ENCODE measurements at regions not wholly inside any gene's neighbourhood (a gene's known extent, or its start where the extent isn't known, plus 50 kb on each side); places are given as distances from the start of the nearest gene placed in this dataset.

- no peak for TF ChIP-seq CTCF (IDR thresholded peaks at IDR 0.05; ENCODE audit: insufficient read depth, low read length, missing control alignments)
- DNase-seq (ENCODE audit: low read depth, low spot score), result no peak
- POLR2A ChIA-PET, result no interaction called here
- CTCF ChIA-PET, result no interaction called here
- no peak overlapping the region for H3K4me3 ChIP-seq (ENCODE audit: low read depth, low read length)
Observed at GRCh38 chr9:107064378-107064777, 201.4 kb downstream of the ZNF462 start.

GRCh38 chr9:107065549-107065948 lies 202.6 kb downstream of the ZNF462 start:
- H3K4me3 ChIP-seq (ENCODE audit: low read depth, low read length), result no peak overlapping the region
- ChIA-PET POLR2A (no interaction called here), CTCF (no interaction called here)
- no peak for TF ChIP-seq CTCF (IDR thresholded peaks at IDR 0.05; ENCODE audit: insufficient read depth, low read length, missing control alignments)
- no peak for DNase-seq (ENCODE audit: low read depth, low spot score)

GRCh38 chr9:107067739-107068416 lies 204.9 kb downstream of the ZNF462 start:
- no peak overlapping the region for H3K4me3 ChIP-seq (ENCODE audit: low read depth, low read length)
- no peak for TF ChIP-seq CTCF (IDR thresholded peaks at IDR 0.05; ENCODE audit: insufficient read depth, low read length, missing control alignments)
- ChIA-PET CTCF (no interaction called here), POLR2A (no interaction called here)
- no peak for DNase-seq (ENCODE audit: low read depth, low spot score)

GRCh38 chr9:107068581-107068980 lies 205.6 kb downstream of the ZNF462 start:
- CTCF ChIA-PET, result no interaction called here
- no peak overlapping the region for H3K4me3 ChIP-seq (ENCODE audit: low read depth, low read length)
- POLR2A ChIA-PET, result no interaction called here
- no peak for TF ChIP-seq CTCF (IDR thresholded peaks at IDR 0.05; ENCODE audit: insufficient read depth, low read length, missing control alignments)
- no peak for DNase-seq (ENCODE audit: low read depth, low spot score)

GRCh38 chr9:107070586-107070985 lies 207.6 kb downstream of the ZNF462 start:
- no peak for TF ChIP-seq CTCF (IDR thresholded peaks at IDR 0.05; ENCODE audit: insufficient read depth, low read length, missing control alignments)
- ChIA-PET CTCF (no interaction called here), POLR2A (no interaction called here)
- H3K4me3 ChIP-seq (ENCODE audit: low read depth, low read length), result no peak overlapping the region
- no peak for DNase-seq (ENCODE audit: low read depth, low spot score)

- ChIA-PET CTCF (no interaction called here), POLR2A (no interaction called here)
- TF ChIP-seq CTCF (IDR thresholded peaks at IDR 0.05; ENCODE audit: insufficient read depth, low read length, missing control alignments), result no peak
- no peak overlapping the region for H3K4me3 ChIP-seq (ENCODE audit: low read depth, low read length)
- DNase-seq (ENCODE audit: low read depth, low spot score), result no peak
Observed at GRCh38 chr9:107078061-107078460, 205.0 kb upstream of the RAD23B start.
